GM13976 (cell line): ENCODE measurements at regions not wholly inside any gene's neighbourhood (a gene's known extent, or its start where the extent isn't known, plus 50 kb on each side); places are given as distances from the start of the nearest gene placed in this dataset.

Experiments
- DNase-seq: peaks from one replicate; pipeline ENCODE4 v3.0.0; 2012; ENCODE audit warnings: low spot score
- in situ Hi-C: fragments of 300-500 bp; cut with MboI; formaldehyde crosslinking; loops from one replicate; pipeline ENCODE4 v1.12.0; 2022; ENCODE audit warnings: low sequenced_read_pairs, mixed read lengths, inconsistent platforms; ENCODE audit not compliant: unreplicated experiment
- TF ChIP-seq, protein P1 (sequence below): IDR thresholded peaks from 2 replicates; pipeline ENCODE4 v1.5.1; 2012; ENCODE audit warnings: borderline replicate concordance, mild to moderate bottlenecking; ENCODE audit not compliant: insufficient read depth; ENCODE audit errors: extremely low read depth, missing control alignments, control extremely low read depth

GRCh38 chr4:10275696-10276095 is 159.1 kb upstream of the WDR1 start:
- no peak for DNase-seq
- TF ChIP-seq, protein P1, sequence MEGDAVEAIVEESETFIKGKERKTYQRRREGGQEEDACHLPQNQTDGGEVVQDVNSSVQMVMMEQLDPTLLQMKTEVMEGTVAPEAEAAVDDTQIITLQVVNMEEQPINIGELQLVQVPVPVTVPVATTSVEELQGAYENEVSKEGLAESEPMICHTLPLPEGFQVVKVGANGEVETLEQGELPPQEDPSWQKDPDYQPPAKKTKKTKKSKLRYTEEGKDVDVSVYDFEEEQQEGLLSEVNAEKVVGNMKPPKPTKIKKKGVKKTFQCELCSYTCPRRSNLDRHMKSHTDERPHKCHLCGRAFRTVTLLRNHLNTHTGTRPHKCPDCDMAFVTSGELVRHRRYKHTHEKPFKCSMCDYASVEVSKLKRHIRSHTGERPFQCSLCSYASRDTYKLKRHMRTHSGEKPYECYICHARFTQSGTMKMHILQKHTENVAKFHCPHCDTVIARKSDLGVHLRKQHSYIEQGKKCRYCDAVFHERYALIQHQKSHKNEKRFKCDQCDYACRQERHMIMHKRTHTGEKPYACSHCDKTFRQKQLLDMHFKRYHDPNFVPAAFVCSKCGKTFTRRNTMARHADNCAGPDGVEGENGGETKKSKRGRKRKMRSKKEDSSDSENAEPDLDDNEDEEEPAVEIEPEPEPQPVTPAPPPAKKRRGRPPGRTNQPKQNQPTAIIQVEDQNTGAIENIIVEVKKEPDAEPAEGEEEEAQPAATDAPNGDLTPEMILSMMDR = no peak
- in situ Hi-C loops = no loop called here

- no peak for DNase-seq
- in situ Hi-C loops = no loop called here
- TF ChIP-seq, protein P1 = no peak
These were observed 156.4 kb upstream of the WDR1 start for GRCh38 chr4:10273030-10273429.

DNA sequence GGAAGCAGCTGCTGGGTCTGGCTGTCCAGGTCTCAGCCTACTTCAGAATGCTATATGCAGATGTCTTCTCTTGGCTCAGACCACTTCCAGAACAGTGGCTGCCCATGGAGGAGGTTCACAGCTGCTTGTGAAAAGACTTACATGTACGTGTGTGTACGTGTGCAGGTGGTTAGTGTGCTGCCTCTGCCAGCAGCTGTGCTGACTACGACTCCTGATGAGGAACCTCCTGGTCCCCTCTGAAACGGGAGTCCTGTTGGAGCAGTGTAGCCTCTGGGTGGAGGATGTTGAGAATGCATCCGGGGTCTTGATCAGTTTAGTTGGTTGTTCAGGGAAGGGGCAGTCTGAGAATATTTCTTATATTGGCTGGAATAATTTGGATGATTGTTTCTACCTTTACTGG is 155.9 kb upstream of the WDR1 start:
- TF ChIP-seq, protein P1 = no peak
- in situ Hi-C loops = no loop called here
- DNase-seq = no peak

- TF ChIP-seq, protein P1 = no peak
- in situ Hi-C loops = no loop called here
- DNase-seq = no peak
These were observed 150.5 kb upstream of the WDR1 start for GRCh38 chr4:10267066-10267465.

- in situ Hi-C loops = no loop called here
- no peak for DNase-seq
- TF ChIP-seq, protein P1 = no peak
These were observed 144.2 kb upstream of the WDR1 start for GRCh38 chr4:10260777-10261176.

GRCh38 chr4:10259976-10260375 is 143.4 kb upstream of the WDR1 start:
- in situ Hi-C loops = no loop called here
- TF ChIP-seq, protein P1 = no peak
- no peak for DNase-seq

DNA sequence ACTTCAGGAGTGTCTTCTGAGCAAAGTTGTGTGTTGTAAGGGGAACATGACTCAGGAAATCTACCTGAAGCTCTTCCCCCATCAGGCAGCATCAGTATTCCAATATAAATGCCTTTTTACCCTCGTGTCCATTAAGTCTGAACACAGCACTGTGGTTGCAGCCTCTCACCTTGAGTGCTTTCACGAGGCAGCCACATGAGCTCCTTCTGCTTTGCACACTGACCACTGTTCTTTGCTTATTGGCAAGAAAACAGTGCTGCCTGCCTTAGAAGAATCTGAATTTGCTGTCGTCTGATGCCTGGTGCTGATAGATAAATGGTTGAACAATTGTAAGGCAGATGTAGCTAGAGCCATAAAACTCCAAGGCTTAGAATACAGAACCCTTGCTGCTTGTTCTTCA is 139.6 kb upstream of the WDR1 start:
- in situ Hi-C loops = no loop called here

More for the DNA sequence above, 139.6 kb upstream of the WDR1 start:
- TF ChIP-seq, protein P1 = no peak
- DNase-seq = no peak
